Activated naive CD8-positive, alpha-beta T cell treated with anti-CD3 and anti-CD28 coated beads, Interleukin-2, amount 50 U/mL, for 24 hours (primary cell): ENCODE measurements at regions not wholly inside any gene's neighbourhood (a gene's known extent, or its start where the extent isn't known, plus 50 kb on each side); places are given as distances from the start of the nearest gene placed in this dataset.

Experiments used
- ATAC-seq: fragments of 150-1000 bp; cut with Tn5 transposase; one replicate; pipeline ENCODE4 v1.10.0; 2021
- DNase-seq: peaks from one replicate; pipeline ENCODE4 v3.0.0; 2021
- H3K27ac Mint-ChIP-seq: one replicate; pipeline ENCODE4 v1.8.0; 2021; ENCODE audit warnings: mild to moderate bottlenecking, mixed read lengths
- H3K27me3 Mint-ChIP-seq: one replicate; pipeline ENCODE4 v1.8.0; 2021; ENCODE audit warnings: mixed read lengths
- H3K36me3 Mint-ChIP-seq: one replicate; pipeline ENCODE4 v1.8.0; 2021; ENCODE audit warnings: low read depth, mixed read lengths
- H3K4me1 Mint-ChIP-seq: one replicate; pipeline ENCODE4 v1.8.0; 2021; ENCODE audit warnings: mixed read lengths
- H3K4me3 Mint-ChIP-seq: one replicate; pipeline ENCODE4 v1.8.0; 2021; ENCODE audit warnings: mild to moderate bottlenecking, moderate library complexity, mixed read lengths
- H3K9me3 Mint-ChIP-seq: one replicate; pipeline ENCODE4 v1.8.0; 2021; ENCODE audit warnings: mixed read lengths

DNA sequence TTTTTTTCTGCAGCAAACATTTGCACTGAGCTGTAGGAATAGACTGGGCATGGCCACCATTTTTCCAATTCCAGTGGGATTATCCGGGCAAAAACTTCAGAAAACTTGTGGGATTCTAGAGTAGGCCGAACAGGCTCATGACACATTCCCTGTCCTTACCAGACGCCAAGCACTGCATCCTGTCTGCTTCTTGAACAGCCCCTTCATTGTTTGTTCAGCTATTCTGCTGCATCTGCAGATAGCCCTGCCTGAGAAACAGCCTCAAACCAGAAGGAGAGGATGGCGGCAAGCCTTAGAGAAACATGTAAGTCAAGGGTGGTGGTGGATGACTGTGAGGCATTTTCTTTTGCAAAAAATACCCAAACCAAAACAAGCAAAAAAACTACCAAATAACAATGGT is 111.8 kb upstream of the NTRK2 start:
- Mint-ChIP-seq H3K9me3 (peaks cover under 1% of the 10 kb centered on the region), H3K4me1 (no peaks in the 10 kb centered on the region), H3K36me3 (no peaks in the 10 kb centered on the region), H3K27me3 (peaks cover 4% of the 10 kb centered on the region), H3K27ac (no peak overlapping the region), H3K4me3 (no peak overlapping the region)
- no peak for ATAC-seq
- DNase-seq: no peak

DNA sequence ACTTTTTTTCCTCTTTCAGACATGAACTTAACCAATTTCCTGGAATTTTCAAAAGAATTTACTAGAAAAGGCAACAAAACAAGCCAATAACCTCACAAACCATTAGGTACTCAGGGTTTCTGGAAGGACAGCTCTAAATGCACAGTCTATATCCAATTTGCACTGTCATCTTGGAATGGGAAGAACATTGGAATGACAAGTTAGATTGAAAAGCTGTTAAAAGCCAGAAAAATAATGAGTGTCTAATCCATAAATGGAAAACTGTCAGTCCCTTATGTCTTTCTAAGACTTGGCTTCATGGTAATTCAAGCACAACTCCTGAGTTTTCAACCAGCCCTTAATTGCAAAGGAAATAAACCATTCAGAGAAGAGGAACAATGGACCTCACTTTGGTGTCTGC is 105.8 kb upstream of the NTRK2 start:
- DNase-seq (no peak), ATAC-seq (no peak)
- Mint-ChIP-seq H3K4me1 (no peaks in the 10 kb centered on the region), H3K36me3 (no peaks in the 10 kb centered on the region), H3K9me3 (no peaks in the 10 kb centered on the region), H3K4me3 (no peak overlapping the region), H3K27me3 (peaks cover 6% of the 10 kb centered on the region), H3K27ac (no peak overlapping the region)

DNA sequence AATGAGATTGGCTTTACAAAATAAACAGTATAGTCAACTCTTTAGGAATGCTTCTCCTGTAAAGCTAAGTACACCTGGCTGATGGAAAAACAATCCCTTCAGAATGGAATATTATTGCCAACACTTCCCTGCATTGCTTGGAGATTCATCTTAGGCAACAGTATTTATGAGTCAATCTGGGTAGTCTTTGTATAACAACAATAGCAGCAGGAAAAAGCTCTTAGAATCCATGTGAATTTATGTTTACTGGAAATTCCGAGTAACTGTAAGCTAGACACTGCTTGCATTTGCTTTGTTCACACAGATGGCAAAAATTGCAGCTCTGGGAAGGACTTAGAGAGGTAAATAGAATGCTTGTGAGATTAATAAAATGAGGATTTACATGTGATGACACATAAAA is 101.7 kb upstream of the NTRK2 start:
- no peak for ATAC-seq
- Mint-ChIP-seq H3K4me1 (no peaks in the 10 kb centered on the region), H3K36me3 (no peaks in the 10 kb centered on the region), H3K27me3 (peaks cover 2% of the 10 kb centered on the region), H3K4me3 (no peak overlapping the region), H3K9me3 (no peaks in the 10 kb centered on the region), H3K27ac (no peak overlapping the region)
- DNase-seq: no peak

DNA sequence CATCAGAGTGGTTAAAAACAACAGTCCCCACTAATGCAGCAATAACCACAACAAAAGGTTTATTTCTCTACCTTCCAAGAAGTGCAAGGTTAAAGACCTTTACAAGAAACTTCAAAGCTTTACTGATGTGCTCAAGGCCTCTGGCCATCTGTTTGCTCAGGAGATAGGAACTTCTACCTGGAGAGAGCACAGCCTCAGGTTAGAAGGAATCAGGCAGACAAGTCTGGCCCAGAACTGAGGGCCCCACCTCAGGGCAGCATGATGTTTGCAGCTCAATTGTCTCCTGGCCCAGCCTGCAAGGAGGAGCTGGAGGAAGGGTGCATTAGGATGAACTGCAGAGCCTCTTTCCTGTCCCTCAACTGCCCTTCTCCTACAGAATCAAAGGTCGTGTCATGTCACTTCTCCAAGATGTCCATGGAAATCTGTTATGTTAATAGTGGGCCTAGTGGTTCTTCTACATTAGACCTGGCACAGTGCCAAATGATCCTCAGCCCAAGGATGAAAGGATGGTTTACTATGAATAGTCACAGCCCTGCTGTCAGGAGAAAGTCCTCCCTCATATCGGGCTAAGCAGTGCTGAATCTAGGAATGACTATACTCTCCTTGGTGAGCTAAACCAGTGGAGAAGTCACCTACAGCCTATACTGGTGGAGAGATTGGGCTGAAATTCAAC is 98.9 kb upstream of the NTRK2 start:
- H3K36me3 Mint-ChIP-seq: no peaks in the 10 kb centered on the region
- no peaks in the 10 kb centered on the region for H3K9me3 Mint-ChIP-seq
- DNase-seq (no peak), ATAC-seq (no peak)
- no peak overlapping the region for H3K4me3 Mint-ChIP-seq
- H3K27ac Mint-ChIP-seq: no peak overlapping the region
- no peaks in the 10 kb centered on the region for H3K27me3 Mint-ChIP-seq
- no peaks in the 10 kb centered on the region for H3K4me1 Mint-ChIP-seq

DNA sequence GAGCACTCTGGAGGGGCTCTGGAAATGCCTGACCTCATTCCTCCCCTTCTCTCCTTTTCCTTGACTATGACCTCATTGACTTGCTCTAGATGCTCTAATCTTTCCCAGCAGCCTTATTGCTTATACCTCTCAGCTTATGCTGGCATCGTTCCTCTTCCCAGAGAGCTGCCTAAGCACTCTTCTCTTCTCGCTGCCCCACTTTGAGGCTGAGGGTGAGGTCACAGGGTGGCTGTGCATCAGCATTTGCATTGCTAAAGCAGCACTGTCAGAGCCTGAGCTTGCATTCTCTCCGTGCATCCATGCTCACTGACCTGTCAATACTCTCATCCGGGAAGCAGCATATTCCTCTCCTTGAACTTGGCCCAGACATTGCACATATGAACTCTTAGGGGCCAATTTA is 96.4 kb upstream of the NTRK2 start:
- H3K9me3 Mint-ChIP-seq: peaks cover 4% of the 10 kb centered on the region
- no peak overlapping the region for H3K4me3 Mint-ChIP-seq
- peaks cover 4% of the 10 kb centered on the region for H3K27me3 Mint-ChIP-seq
- no peaks in the 10 kb centered on the region for H3K4me1 Mint-ChIP-seq
- ATAC-seq (no peak), DNase-seq (no peak)
- H3K36me3 Mint-ChIP-seq: no peaks in the 10 kb centered on the region
- no peak overlapping the region for H3K27ac Mint-ChIP-seq

DNA sequence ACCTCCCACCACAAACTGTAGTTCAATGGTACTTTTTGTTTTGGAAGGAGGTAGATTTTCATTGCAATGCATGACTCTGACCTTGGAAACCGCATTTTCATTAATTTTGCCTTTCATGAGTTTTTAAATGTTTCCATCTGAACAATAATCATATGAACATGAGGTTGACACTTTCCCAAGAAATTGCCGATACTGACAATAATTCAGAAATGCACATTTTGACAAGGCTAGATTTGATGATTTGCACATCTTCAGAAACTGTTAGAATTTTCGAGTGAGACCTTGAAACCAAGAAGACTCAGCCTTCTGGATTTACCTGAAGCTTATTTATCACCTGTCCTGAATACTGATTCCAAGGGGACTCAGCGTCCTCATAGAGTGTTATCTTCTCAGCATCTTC is 93.8 kb upstream of the NTRK2 start:
- Mint-ChIP-seq H3K4me3 (no peak overlapping the region), H3K36me3 (no peaks in the 10 kb centered on the region), H3K27ac (no peak overlapping the region), H3K9me3 (peaks cover 4% of the 10 kb centered on the region), H3K4me1 (no peaks in the 10 kb centered on the region), H3K27me3 (peaks cover 5% of the 10 kb centered on the region)
- DNase-seq: no peak
- no peak for ATAC-seq

DNA sequence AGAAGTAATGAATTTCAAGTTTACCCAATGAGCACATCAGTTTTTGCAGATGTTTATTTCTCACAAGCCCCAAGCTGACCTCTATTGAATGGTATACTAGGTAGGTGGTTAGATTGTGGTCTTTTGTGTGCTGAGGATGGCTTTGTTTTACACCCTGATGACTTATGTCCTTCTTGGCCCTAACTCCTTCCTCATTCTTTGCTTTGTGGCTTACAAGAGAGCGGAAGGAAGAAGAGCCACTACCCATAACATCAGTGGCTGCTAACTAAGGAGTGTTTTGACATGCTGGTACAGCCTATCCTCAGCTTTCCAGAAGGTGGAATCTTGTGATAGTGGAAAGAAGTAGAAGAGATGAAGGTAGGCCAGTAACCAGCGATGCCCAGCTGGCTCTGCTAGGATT is 85.7 kb upstream of the NTRK2 start:
- Mint-ChIP-seq H3K27me3 (no peaks in the 10 kb centered on the region), H3K27ac (no peak overlapping the region), H3K36me3 (no peaks in the 10 kb centered on the region), H3K4me1 (no peaks in the 10 kb centered on the region), H3K4me3 (no peak overlapping the region), H3K9me3 (no peaks in the 10 kb centered on the region)
- ATAC-seq: no peak
- DNase-seq: no peak

DNA sequence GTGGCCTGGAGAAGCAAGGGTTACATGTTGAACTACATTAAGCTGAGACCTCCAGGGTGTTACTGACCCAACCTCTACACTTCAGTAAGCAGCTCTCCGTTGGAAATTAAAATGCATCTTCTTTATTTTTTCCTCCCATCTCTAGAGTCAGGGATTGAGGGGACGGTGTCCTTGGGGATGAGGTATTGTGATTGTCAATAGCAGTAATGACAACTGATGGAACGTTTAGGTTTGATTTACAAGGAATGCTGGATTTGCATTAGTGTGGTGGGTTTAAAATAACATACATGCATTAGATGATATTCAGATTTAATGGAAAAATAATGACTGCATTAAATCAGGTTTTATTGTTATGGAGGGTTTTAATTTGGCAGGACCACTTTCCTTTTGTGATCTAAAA is 82.9 kb upstream of the NTRK2 start:
- Mint-ChIP-seq H3K4me3 (no peak overlapping the region), H3K27ac (no peak overlapping the region), H3K36me3 (no peaks in the 10 kb centered on the region), H3K27me3 (no peaks in the 10 kb centered on the region), H3K4me1 (no peaks in the 10 kb centered on the region), H3K9me3 (no peaks in the 10 kb centered on the region)
- no peak for ATAC-seq
- DNase-seq: no peak

DNA sequence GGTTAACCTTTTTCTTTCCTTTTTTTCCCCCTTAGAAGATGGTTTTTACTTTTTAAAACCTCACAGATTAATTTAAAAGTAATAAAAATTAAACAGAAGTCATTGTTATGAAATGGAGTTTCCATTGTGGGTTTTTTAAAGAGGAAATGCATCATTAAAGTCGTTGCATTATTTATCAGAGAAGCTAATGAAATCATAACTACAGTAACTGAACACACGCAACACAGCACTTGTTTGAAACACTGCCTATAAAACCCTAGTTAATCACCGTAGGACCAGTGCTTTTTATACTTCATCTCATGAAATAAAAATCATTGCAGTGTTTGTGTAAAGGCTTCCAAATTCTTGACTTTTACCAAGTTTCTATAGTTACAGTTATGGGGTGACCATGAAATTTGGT is 82.4 kb upstream of the NTRK2 start:
- Mint-ChIP-seq H3K4me1 (no peaks in the 10 kb centered on the region), H3K27me3 (no peaks in the 10 kb centered on the region), H3K36me3 (no peaks in the 10 kb centered on the region), H3K9me3 (no peaks in the 10 kb centered on the region), H3K4me3 (no peak overlapping the region), H3K27ac (no peak overlapping the region)
- DNase-seq (no peak), ATAC-seq (no peak)

DNA sequence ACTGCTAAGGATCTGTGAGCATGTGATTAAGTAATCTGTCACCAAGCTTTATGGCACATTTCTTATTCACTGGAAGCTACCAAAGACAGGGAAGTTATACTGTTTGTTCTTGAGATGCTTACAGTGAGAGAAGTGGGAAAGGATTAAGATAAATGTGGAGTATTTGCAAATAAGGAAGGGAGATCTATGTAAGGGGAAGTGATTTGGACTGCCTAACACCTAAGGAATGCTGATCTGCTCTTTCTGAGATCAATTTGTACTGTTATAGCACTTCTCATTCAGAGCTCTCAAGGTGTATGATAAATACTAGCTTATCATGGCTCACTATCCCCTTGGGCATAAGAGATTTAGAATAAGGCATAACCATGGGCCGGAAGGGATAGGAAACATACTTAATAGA is 80.0 kb upstream of the NTRK2 start:
- Mint-ChIP-seq H3K27ac (no peak overlapping the region), H3K36me3 (no peaks in the 10 kb centered on the region), H3K4me1 (no peaks in the 10 kb centered on the region), H3K27me3 (no peaks in the 10 kb centered on the region), H3K4me3 (no peak overlapping the region), H3K9me3 (no peaks in the 10 kb centered on the region)
- ATAC-seq (no peak), DNase-seq (no peak)

DNA sequence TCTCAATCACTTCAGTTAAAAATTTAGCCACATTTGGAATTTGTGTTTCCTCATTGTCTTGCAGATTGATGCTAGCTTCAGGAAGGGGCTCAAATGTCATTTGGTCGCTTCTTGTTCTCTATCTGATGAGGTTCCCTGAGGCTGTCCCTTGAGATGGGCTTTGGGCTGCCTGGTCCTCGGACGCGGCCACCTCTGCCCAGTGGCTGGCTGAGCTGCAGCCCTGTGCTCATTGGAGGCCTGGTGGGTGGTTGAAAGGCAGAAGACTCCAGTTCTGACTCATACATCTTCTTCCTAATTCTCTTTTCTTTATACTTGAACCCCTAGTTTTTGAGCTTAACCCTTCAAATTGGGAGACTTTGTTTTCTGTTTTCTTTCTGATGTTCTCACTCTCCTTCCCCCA is 78.8 kb upstream of the NTRK2 start:
- Mint-ChIP-seq H3K36me3 (no peaks in the 10 kb centered on the region), H3K4me3 (no peak overlapping the region), H3K27me3 (no peaks in the 10 kb centered on the region), H3K9me3 (no peaks in the 10 kb centered on the region), H3K4me1 (no peaks in the 10 kb centered on the region), H3K27ac (no peak overlapping the region)
- DNase-seq (no peak), ATAC-seq (no peak)

DNA sequence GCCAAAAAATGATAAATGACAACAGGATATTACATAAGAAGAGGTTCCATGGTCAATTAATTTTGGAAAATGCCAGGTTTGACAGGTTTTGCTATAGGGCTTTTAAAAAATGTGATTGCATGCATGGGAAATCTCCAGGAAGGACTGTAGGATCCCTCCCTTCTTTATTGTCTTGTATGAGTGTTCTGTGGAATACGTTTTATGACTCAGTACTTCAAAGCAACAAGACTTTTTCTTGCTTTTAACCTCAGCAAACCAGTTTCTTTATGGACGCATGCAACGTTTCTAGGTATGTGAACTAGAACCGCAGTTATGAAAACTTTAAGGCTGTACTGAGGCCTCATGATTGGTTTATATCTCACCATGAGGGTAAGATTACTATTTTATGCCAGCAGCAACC is 76.6 kb upstream of the NTRK2 start:
- H3K9me3 Mint-ChIP-seq: no peaks in the 10 kb centered on the region
- no peaks in the 10 kb centered on the region for H3K27me3 Mint-ChIP-seq
- no peaks in the 10 kb centered on the region for H3K36me3 Mint-ChIP-seq
- no peaks in the 10 kb centered on the region for H3K4me1 Mint-ChIP-seq
- DNase-seq: no peak
- no peak overlapping the region for H3K27ac Mint-ChIP-seq
- ATAC-seq: no peak
- no peak overlapping the region for H3K4me3 Mint-ChIP-seq

DNA sequence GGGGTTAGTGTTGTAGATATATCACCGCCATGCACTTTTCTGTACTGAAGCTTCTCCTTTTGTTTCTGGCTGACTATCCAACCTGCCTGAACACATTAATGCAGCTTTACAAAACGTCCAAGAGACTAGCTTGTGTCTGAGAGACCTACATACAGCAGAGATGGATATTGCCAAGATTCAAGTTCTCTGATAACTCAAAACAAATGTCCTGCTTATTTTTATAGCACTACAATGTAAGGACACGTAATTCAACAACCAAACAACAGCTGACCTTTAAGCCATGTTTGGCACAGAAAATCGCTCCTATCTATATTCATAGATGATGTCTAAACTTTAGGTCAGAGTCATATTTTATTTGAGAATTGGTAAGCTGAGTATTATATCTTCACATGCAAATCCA is 76.2 kb upstream of the NTRK2 start:
- Mint-ChIP-seq H3K4me1 (peaks cover 2% of the 10 kb centered on the region), H3K27ac (no peak overlapping the region), H3K27me3 (no peaks in the 10 kb centered on the region), H3K4me3 (no peak overlapping the region), H3K9me3 (no peaks in the 10 kb centered on the region), H3K36me3 (no peaks in the 10 kb centered on the region)
- ATAC-seq: no peak
- no peak for DNase-seq

DNA sequence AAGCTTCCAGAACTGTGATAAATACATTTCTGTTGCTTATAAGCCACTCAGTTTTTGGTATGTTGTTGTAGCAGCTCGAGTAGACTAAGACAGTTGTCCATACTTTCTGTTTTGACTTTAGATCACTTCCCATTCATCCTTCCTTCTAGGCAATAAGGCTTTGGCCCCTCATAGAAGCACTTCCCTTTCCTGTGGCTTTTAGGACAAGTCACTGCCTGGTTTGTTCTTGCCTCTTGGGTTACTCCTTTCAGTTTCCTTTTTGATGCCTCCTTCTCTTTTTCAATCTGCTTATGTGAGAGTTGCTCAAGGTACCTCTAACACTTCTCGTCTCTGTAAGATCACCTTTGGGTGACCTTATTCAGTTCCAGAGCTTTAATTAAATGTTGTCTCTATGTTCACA is 72.4 kb upstream of the NTRK2 start:
- H3K9me3 Mint-ChIP-seq: no peaks in the 10 kb centered on the region
- H3K36me3 Mint-ChIP-seq: no peaks in the 10 kb centered on the region
- H3K27me3 Mint-ChIP-seq: peaks cover 2% of the 10 kb centered on the region
- H3K4me1 Mint-ChIP-seq: peaks cover 2% of the 10 kb centered on the region
- no peak overlapping the region for H3K27ac Mint-ChIP-seq
- ATAC-seq (no peak), DNase-seq (no peak)
- H3K4me3 Mint-ChIP-seq: no peak overlapping the region

DNA sequence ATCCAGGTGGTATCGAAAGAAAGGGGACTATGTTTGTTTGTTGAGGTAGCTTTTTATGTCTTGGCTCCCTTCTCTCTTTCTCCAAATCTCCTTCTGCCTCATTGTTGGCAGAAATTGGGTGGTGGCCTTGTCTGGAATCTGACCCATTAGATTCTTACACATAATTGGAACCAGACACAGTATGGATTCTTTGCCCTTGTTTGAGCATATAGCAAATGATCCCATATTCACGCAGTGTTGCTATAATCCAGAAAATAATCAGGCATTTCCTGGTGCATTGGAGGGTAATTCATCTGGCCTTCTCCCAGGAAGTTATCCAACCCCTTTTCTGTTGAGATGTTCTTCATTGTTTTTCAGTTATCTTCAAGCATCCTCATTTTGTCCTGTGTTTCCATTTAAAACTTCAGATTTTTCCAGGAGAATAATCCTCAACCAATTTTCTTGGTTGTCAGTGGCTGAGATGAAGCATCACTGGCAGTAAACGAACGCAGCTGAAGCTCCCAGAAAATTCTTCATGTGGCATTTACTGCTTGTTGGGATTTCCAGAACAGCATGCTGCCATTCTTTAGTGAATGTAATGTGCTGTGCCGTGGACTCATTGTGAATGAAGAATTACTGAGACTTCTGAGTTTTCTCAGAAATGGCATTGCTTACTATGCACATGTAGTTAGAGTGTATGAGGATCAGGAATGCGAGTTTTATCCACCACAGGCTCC is 70.5 kb upstream of the NTRK2 start:
- H3K4me3 Mint-ChIP-seq: no peak overlapping the region
- ATAC-seq (no peak), DNase-seq (no peak)
- H3K9me3 Mint-ChIP-seq: no peaks in the 10 kb centered on the region
- no peak overlapping the region for H3K27ac Mint-ChIP-seq
- H3K27me3 Mint-ChIP-seq: peaks cover 2% of the 10 kb centered on the region
- no peaks in the 10 kb centered on the region for H3K36me3 Mint-ChIP-seq
- H3K4me1 Mint-ChIP-seq: peaks cover 2% of the 10 kb centered on the region

DNA sequence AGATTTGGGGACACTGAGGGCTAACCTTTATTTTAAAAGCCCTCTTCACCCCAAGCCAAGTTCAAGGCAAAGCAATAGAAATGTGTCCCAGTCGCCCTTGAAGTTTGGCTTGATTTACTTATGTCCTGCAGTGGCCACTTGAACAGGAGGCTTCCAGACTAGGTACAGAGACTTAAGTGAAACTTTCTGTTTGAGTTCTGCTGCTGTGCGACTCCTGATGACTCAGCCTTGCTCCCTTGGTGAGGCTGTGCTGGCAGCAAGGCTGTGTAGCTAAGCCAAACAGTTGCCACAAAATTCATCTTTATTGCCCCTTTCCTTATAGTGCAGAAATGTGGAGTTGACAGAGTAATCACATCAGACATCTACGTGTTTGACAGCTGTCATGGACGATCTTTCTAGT is 68.8 kb upstream of the NTRK2 start:
- Mint-ChIP-seq H3K9me3 (peaks cover 12% of the 10 kb centered on the region), H3K4me3 (no peak overlapping the region), H3K27me3 (peaks cover 6% of the 10 kb centered on the region), H3K4me1 (peaks cover 2% of the 10 kb centered on the region), H3K36me3 (no peaks in the 10 kb centered on the region), H3K27ac (no peak overlapping the region)
- DNase-seq (no peak), ATAC-seq (no peak)
